H1 (cell line): ENCODE measurements at regions not wholly inside any gene's neighbourhood (a gene's known extent, or its start where the extent isn't known, plus 50 kb on each side); places are given as distances from the start of the nearest gene placed in this dataset.

ENCODE experiments used
- CTCF ChIA-PET: fragments of 300-600 bp; sonication (Branson Sonifier 250); formaldehyde crosslinking; loops from one replicate; lab custom pipeline; 2021; ENCODE audit not compliant: partially characterized antibody; lab: Charles Lee
- POLR2A ChIA-PET: fragments of 300-600 bp; sonication (Branson Sonifier 250); formaldehyde crosslinking; loops from one replicate; lab custom pipeline; 2021; ENCODE audit warnings: inconsistent platforms; ENCODE audit not compliant: partially characterized antibody; lab: Charles Lee
- DNase-seq, 2 experiments: peaks; one replicate each; pipeline versions ENCODE4 v3.0.0 to v3.0.0-alpha.2; 2010 to 2022; ENCODE audit warnings: low spot score in 2 of 2, low read depth in 1 of 2, mixed read lengths in 1 of 2
- FAIRE-seq: peaks from 2 replicates; lab custom pipeline; 2011; peaks lifted over from hg19 to GRCh38; lab: Jason Lieb, UNC
- H2AFZ ChIP-seq: 2 replicates; pipeline ENCODE4 v1.8.1; 2012; ENCODE audit warnings: low read length, inconsistent platforms
- H2AK5ac ChIP-seq: 2 replicates; pipeline ENCODE4 v1.6.1; 2013; ENCODE audit warnings: low read depth, low read length
- H2BK120ac ChIP-seq: replicated peaks from 2 replicates; pipeline ENCODE3; 2013; ENCODE audit warnings: low read depth, low read length, inconsistent platforms
- H2BK12ac ChIP-seq: 2 replicates; pipeline ENCODE4 v1.6.1; 2013; ENCODE audit warnings: low read depth, low read length
- H2BK15ac ChIP-seq: 2 replicates; pipeline ENCODE4 v1.6.1; 2013; ENCODE audit warnings: low read length
- H2BK20ac ChIP-seq: 2 replicates; pipeline ENCODE4 v1.6.1; 2013; ENCODE audit warnings: low read length
- H2BK5ac ChIP-seq: 2 replicates; pipeline ENCODE4 v1.6.1; 2013; ENCODE audit warnings: low read depth, low read length
- H3K14ac ChIP-seq: 2 replicates; pipeline ENCODE4 v1.6.1; 2013; ENCODE audit warnings: inconsistent platforms; ENCODE audit not compliant: insufficient read length
- H3K18ac ChIP-seq: 2 replicates; pipeline ENCODE4 v1.6.1; 2013; ENCODE audit warnings: low read length; ENCODE audit errors: extremely low read depth
- H3K23ac ChIP-seq: 2 replicates; pipeline ENCODE4 v1.6.1; 2013; ENCODE audit warnings: inconsistent platforms; ENCODE audit not compliant: insufficient read length
- H3K23me2 ChIP-seq: 2 replicates; pipeline ENCODE4 v1.6.1; 2013; ENCODE audit warnings: low read depth, low read length
- H3K27ac ChIP-seq: 2 replicates; pipeline ENCODE4 v1.6.1; 2011; ENCODE audit warnings: low read depth, low read length, inconsistent platforms
- H3K27me3 ChIP-seq, 4 experiments: replicated peaks in 1 of 4; 1 replicate in 1 of 4; 2 replicates in 3 of 4; pipeline versions ENCODE4 v1.6.1 to v1.8.1; 2011 to 2013; ENCODE audit warnings: low read length in 3 of 4, mild to moderate bottlenecking in 3 of 4, inconsistent platforms in 2 of 4, mixed read lengths in 2 of 4, moderate library complexity in 1 of 4; ENCODE audit not compliant: control insufficient read depth in 3 of 4, insufficient read depth in 3 of 4; ENCODE audit errors: extremely low read depth in 1 of 4
- H3K36me3 ChIP-seq, 4 experiments: 2 replicates each; pipeline versions ENCODE4 v1.6.1 to v1.8.1; 2011 to 2013; ENCODE audit warnings: mild to moderate bottlenecking in 4 of 4, low read length in 3 of 4, moderate library complexity in 2 of 4, control low read depth in 1 of 4, inconsistent platforms in 1 of 4; ENCODE audit not compliant: insufficient read depth in 4 of 4, control insufficient read depth in 2 of 4
- H3K4ac ChIP-seq: replicated peaks from 2 replicates; pipeline ENCODE3; 2013; ENCODE audit warnings: low read length, low read depth, mixed read lengths, inconsistent platforms; ENCODE audit not compliant: insufficient read length
- H3K4me1 ChIP-seq, 4 experiments: replicated peaks in 1 of 4; 1 replicate in 1 of 4; 2 replicates in 3 of 4; pipeline versions ENCODE4 v1.6.1 to v1.8.1; 2011 to 2013; ENCODE audit warnings: low read length in 3 of 4, inconsistent platforms in 2 of 4, mixed read lengths in 1 of 4; ENCODE audit not compliant: insufficient read depth in 4 of 4, control insufficient read depth in 3 of 4
- H3K4me2 ChIP-seq, 2 experiments: 2 replicates each; pipeline versions ENCODE4 v1.6.1 to v1.8.1; 2011 to 2013; ENCODE audit warnings: low read depth in 2 of 2, low read length in 2 of 2, control low read depth in 1 of 2, inconsistent platforms in 1 of 2, mild to moderate bottlenecking in 1 of 2; ENCODE audit not compliant: insufficient read depth in 1 of 2
- H3K4me3 ChIP-seq, 4 experiments: fragments of 200-600, 300-600 bp in 1 of 4; sonication (generic), shearing (Covaris generic), sonication (Bioruptor Twin) in 1 of 4; 2 replicates each; pipeline versions ENCODE4 v1.5.1 to v1.8.1; 2011 to 2016; ENCODE audit warnings: low read length in 4 of 4, low read depth in 3 of 4, control low read depth in 2 of 4, inconsistent platforms in 2 of 4, mild to moderate bottlenecking in 2 of 4, mixed read lengths in 1 of 4, moderate library complexity in 1 of 4; ENCODE audit not compliant: insufficient read depth in 2 of 4; ENCODE audit errors: extremely low read depth in 1 of 4
- H3K56ac ChIP-seq: replicated peaks from 2 replicates; pipeline ENCODE3; 2013; ENCODE audit warnings: low read depth, mild to moderate bottlenecking, mixed read lengths, low read length, inconsistent platforms; ENCODE audit not compliant: insufficient read length
- H3K79me1 ChIP-seq: 2 replicates; pipeline ENCODE4 v1.6.1; 2013; ENCODE audit warnings: low read depth, low read length, control low read depth
- H3K79me2 ChIP-seq, 2 experiments: 2 replicates each; pipeline versions ENCODE4 v1.6.1 to v1.8.1; 2012 to 2013; ENCODE audit warnings: low read length in 2 of 2, mild to moderate bottlenecking in 2 of 2, inconsistent platforms in 1 of 2; ENCODE audit not compliant: insufficient read depth in 2 of 2, control insufficient read depth in 1 of 2
- H3K9ac ChIP-seq, 4 experiments: replicated peaks in 1 of 4; 1 replicate in 1 of 4; 2 replicates in 3 of 4; pipeline versions ENCODE4 v1.6.1 to v1.8.1; 2011 to 2013; ENCODE audit warnings: low read depth in 3 of 4, low read length in 3 of 4, control low read depth in 2 of 4, mild to moderate bottlenecking in 2 of 4, moderate library complexity in 2 of 4, inconsistent platforms in 1 of 4; ENCODE audit errors: extremely low read depth in 1 of 4
- H3K9me3 ChIP-seq, 2 experiments: 2 replicates each; pipeline versions ENCODE4 v1.6.1 to v1.8.1; 2012 to 2013; ENCODE audit warnings: mild to moderate bottlenecking in 2 of 2, moderate library complexity in 2 of 2, control low read depth in 1 of 2, inconsistent platforms in 1 of 2, low read depth in 1 of 2, low read length in 1 of 2, mixed read lengths in 1 of 2; ENCODE audit not compliant: insufficient read depth in 2 of 2
- H4K20me1 ChIP-seq, 2 experiments: replicated peaks in 1 of 2; 2 replicates each; pipeline versions ENCODE3 to v1.8.1; 2011 to 2013; ENCODE audit warnings: inconsistent platforms in 2 of 2, low read length in 2 of 2, mild to moderate bottlenecking in 1 of 2; ENCODE audit not compliant: insufficient read depth in 2 of 2, control insufficient read depth in 1 of 2
- H4K5ac ChIP-seq: 2 replicates; pipeline ENCODE4 v1.6.1; 2013; ENCODE audit warnings: low read length, low read depth, mixed read lengths, inconsistent platforms; ENCODE audit not compliant: insufficient read length
- H4K8ac ChIP-seq: 2 replicates; pipeline ENCODE4 v1.8.0; 2013; ENCODE audit warnings: mild to moderate bottlenecking, moderate library complexity, low read length, inconsistent platforms; ENCODE audit not compliant: insufficient read depth; ENCODE audit errors: extremely low read depth
- H4K91ac ChIP-seq: replicated peaks from 2 replicates; pipeline ENCODE3; 2013; ENCODE audit warnings: low read length, mixed read lengths, inconsistent platforms; ENCODE audit not compliant: insufficient read length
- BACH1 ChIP-seq: IDR thresholded peaks from 2 replicates; pipeline ENCODE4 v1.6.1; 2012; ENCODE audit warnings: low read length, improper control_type of control experiment
- CHD1 ChIP-seq: IDR thresholded peaks from 2 replicates; pipeline ENCODE4 v1.6.1; 2012; ENCODE audit warnings: low read depth, low read length, improper control_type of control experiment
- EGR1 ChIP-seq: IDR thresholded peaks from 2 replicates; pipeline ENCODE4 v1.6.1; 2011; ENCODE audit warnings: low read depth, low read length, borderline replicate concordance
- SRF ChIP-seq: IDR thresholded peaks from 2 replicates; pipeline ENCODE4 v1.6.1; 2011; ENCODE audit warnings: mild to moderate bottlenecking, low read depth, low read length, moderate library complexity
- WGBS, 2 experiments: shearing (Covaris generic) in 1 of 2; methylation state at CpG; one replicate each; pipeline versions ENCODE4 v1.1.6 to v1.1.7; 2013 to 2015; ENCODE audit warnings: low lambda C conversion rate in 2 of 2, mixed read lengths in 2 of 2, inconsistent platforms in 1 of 2, low coverage in 1 of 2, missing lambda C conversion rate in 1 of 2; ENCODE audit not compliant: insufficient replicate concordance in 2 of 2, insufficient coverage in 1 of 2, insufficient read length in 1 of 2; ENCODE audit errors: extremely low coverage in 1 of 2, missing lambda C conversion rate in 1 of 2; 5-methylcytosine and 5-hydroxymethylcytosine counted together

DNA sequence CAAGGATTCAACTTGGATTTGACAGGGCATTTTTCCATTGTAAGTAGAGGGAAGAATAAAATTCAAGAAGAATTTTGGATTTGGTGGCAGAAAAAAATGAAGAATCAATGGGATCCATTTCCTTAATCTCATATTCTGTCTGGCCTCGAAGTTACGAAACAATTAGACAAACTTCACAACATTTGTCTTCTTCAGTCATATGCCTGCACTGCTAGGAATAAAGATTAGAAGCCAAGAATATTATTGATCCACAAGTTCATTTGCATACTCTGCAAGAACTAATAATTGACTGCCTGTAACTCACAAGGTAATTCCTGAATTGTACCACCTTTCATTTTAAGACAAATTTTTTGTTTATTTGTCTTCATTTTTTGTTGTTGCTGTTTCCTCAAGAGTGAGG is 486.2 kb downstream of the HAO1 start:
- WGBS, 2 experiments: 93% methylated on average over 2 of the region's 2 CpGs; no CpG with 5 or more reads in 1 of the 2 experiments
- no peak overlapping the region for H2BK5ac ChIP-seq
- H2AK5ac ChIP-seq: no peak overlapping the region
- no peak overlapping the region for H3K4me3 ChIP-seq
- no peak overlapping the region for H3K4me2 ChIP-seq
- TF ChIP-seq SRF (no peak), EGR1 (no peak), CHD1 (no peak), BACH1 (no peak)
- TF ChIP-seq, all 59 proteins: peak for 0
- Histone ChIP-seq H4K5ac (no peak overlapping the region), H3K4ac (no peak overlapping the region), H3K27me3 (no peaks in the 10 kb centered on the region), H3K18ac (no peak overlapping the region), H4K8ac (no peak overlapping the region), H3K14ac (no peak overlapping the region), H3K4me1 (no peaks in the 10 kb centered on the region), H4K91ac (no peak overlapping the region), H3K79me2 (no peaks in the 10 kb centered on the region), H3K56ac (no peak overlapping the region), H3K36me3 (no peaks in the 10 kb centered on the region), H3K79me1 (no peaks in the 10 kb centered on the region), H3K9ac (no peak overlapping the region), H2BK20ac (no peak overlapping the region), H3K23me2 (no peaks in the 10 kb centered on the region), H3K9me3 (no peaks in the 10 kb centered on the region), H2AFZ (no peak overlapping the region), H2BK12ac (no peak overlapping the region), H3K23ac (no peak overlapping the region), H2BK120ac (no peak overlapping the region), H4K20me1 (no peaks in the 10 kb centered on the region), H2BK15ac (no peak overlapping the region), H3K27ac (no peak overlapping the region)
- no peak for DNase-seq
- ChIA-PET CTCF (no interaction called here), POLR2A (no interaction called here)
- no peak for FAIRE-seq
